Stimulated activated CD4-positive, alpha-beta T cell treated with anti-CD3 and anti-CD28 coated beads, Interleukin-1b, Interleukin-23, amount 100 ng/mL, for 24 hours (primary cell): ENCODE measurements at regions not wholly inside any gene's neighbourhood (a gene's known extent, or its start where the extent isn't known, plus 50 kb on each side); places are given as distances from the start of the nearest gene placed in this dataset.

Experiments used
- DNase-seq, 4 experiments: peaks; one replicate each; pipeline ENCODE4 v3.0.0-alpha.2; 2020; ENCODE audit warnings: low read depth in 4 of 4, low spot score in 1 of 4

DNA sequence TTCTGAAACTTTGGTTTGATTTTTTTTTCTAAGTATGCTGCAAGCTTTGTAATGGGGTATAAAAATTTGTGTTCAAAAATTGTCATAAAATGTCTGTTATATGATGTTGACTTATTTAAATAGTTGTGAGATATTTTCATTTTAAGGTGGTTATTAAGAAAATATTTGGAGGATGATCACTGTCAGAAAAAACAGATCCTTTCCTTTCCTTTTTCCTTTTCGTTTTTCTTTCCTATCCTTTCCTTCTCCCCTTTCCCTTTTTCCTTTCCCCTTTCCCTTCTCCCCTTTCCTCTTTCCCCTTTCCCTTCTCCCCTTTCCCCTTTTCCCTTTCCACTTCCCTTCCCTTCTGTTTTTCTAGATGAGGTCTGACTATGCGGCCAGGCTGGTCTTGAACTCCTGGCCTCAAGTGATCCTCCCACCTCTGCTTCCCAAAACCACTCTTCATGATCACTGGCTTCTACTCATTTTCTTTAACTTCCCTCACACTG lies 640.5 kb downstream of the PLCL1 start:
- no peak for DNase-seq

- DNase-seq: no peak
Measured at GRCh38 chr2:198441901-198442300, 637.5 kb downstream of the PLCL1 start.

- no peak for DNase-seq
Measured at GRCh38 chr2:198441246-198441645, 636.9 kb downstream of the PLCL1 start.

DNA sequence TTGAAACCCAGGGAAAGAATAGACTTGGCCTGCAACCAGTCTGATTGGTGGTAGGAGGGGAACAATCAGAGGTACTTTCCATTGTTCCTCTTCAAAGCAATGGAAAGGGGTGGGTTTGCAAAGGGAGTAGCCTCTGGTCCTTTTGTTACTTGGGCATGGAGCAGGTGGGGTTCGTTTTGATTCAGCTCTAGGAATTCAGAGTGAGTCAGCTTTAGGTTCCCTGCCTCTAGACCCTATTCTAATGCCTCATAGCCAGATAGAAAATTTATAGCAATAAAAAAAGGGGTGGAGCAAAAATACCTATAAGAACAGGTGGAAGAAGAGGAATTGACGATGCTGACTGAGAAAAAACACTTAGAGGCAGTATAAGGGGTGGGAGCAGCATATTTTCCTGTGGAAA lies 636.4 kb downstream of the PLCL1 start:
- no peak for DNase-seq

GRCh38 chr2:198438331-198438730 lies 633.9 kb downstream of the PLCL1 start:
- no peak for DNase-seq

- DNase-seq: no peak
Measured at GRCh38 chr2:198424112-198424511, 619.7 kb downstream of the PLCL1 start.

GRCh38 chr2:198417836-198418235 lies 613.4 kb downstream of the PLCL1 start:
- DNase-seq: no peak

- DNase-seq: no peak
Measured at GRCh38 chr2:198414976-198415375, 610.6 kb downstream of the PLCL1 start.

DNA sequence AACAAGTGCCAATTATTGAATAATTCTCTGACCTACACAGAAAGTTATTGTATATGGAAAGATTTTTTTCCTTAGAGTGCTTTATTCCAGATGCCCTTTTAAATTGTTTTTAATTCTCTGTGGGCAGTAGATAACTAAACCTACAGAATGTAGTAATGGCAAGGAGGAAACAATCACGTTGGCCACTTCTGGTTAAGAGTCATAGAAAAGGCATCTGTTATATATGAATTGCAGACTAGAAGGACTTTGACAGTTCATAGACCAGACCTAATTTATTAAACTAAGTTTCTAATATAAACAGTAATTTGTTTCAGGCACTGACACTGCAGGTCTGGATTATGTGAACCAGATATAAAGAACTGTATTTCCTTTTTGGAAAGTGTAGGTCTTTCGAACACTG lies 607.5 kb downstream of the PLCL1 start:
- DNase-seq: no peak

DNA sequence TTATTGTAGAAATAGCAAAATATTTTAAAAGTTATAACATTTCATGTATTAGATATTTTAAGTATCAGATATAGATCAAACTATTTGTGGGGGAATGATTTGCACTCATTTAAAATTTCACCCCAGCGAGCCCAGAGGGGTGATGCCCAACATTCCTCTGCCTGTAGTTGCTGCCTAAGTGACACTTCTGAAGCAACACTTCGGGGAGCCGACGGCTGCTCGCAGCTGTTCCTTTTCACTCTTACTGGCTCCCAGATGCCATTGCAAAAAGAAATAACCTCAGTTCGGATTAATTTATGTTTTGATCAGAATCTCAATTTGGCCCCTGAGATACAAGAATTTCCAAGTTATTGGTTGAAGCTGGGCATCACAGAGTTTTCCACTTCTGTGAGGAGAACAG lies 603.8 kb downstream of the PLCL1 start:
- no peak for DNase-seq

DNA sequence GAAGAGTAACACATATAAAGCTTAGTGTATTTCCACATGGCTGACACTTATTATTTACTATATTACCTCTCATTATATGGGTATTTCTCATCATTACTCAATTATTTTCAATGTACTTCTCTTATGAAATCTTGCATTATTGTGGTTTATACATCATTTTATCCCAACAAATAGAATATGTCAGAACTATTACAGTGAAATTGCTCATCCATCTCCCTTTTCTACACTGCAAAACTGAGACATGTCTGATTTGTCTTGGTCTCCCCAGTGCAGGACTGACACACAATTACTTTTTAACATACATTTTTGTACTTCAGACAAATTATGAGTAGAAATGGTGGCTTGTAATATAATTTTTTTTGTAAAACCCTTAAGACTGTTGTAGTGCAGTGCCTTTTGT lies 600.9 kb downstream of the PLCL1 start:
- DNase-seq: no peak

GRCh38 chr2:198401644-198402043 lies 597.3 kb downstream of the PLCL1 start:
- no peak for DNase-seq

DNA sequence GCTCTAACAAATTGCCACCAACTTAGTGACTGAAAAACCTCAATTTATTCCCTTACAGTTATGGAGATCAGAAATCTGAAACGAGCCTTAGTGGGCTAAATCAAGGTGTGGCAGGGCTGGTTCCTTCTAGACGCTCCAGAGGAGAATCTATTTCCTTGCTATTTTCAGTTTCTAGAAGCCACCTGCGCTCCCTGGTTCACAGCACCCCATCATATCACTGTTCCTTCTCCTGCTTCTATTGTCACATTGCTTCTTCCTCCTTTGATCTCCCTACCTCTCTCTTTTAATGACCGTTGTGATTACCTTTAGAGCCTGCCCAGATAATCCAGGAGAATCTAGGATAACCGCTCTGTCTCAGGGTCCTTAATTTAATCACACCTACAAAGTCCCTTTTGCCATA lies 596.6 kb downstream of the PLCL1 start:
- no peak for DNase-seq

DNA sequence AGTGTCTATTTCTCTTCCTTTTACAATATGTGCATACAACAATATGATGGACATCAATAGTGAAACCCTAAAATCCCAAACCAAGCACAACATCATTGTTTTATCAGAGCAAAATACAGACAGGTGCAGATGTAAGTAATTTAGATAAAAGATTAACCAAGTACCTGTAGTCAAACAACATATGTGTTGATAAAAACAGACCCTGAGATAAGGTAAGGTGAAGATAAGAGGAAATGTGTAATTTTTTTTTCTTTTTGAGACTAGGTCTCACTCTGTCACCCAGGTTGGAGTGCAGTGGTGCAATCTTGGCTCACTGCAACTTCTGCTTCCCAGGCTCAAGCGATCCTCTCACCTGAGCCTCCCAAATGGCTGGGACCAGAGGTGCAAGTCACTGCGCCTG lies 589.8 kb downstream of the PLCL1 start:
- no peak for DNase-seq

DNA sequence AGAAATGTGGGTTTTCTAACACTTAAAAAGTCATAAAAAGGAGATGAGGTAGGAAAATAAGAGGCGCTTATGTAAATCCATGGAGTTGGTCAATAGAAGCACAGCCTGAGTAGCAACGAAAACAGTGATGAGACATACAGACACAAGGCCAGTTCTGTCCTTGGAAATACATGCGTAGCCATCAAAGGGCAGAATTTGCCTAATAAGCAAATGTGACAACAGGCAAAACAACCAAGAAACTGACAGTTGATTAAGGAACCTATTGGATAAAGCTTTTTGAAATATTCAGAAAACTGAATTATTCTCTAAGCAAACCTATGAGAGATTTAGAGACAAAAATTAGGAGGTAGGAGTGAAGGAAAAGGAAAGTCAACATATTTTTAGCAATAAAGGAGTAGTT lies 586.3 kb downstream of the PLCL1 start:
- no peak for DNase-seq

DNA sequence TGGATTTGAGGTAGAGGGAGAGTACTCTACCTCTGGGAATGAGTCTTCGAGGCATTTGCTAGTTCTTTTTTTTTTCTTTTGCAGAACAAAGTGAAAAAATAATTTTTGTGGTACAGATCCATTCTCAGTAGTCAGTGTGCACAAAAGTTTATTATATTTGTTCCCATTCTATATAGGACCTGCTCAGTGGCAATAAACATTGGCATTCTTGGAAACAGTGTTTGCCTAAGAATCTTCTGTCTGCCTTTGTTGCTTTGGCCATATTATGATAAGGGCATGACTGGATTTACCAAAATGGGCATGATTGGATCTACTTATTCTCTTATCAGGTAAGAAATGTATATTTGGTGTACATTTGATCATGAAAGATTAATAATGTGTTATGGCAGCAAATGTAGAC lies 583.3 kb downstream of the PLCL1 start:
- DNase-seq: no peak

DNA sequence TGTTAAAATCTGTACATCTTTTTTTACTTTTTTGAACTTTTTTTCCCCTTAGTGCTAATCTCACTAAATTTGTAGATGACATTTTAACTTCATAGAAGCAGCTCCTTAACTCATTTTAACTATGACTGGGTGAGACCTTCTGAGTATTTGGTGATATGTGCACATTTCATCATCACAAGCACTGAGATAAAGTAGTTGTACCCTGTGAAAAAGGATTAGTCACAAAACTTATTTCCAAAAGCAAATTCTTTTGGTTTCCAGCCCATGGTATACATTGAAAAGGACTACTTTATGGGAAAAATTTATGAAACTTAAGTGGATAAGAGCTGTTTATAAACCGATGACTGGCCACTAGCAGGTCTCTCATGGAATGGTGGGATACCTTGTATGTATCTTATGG lies 581.5 kb downstream of the PLCL1 start:
- no peak for DNase-seq

DNA sequence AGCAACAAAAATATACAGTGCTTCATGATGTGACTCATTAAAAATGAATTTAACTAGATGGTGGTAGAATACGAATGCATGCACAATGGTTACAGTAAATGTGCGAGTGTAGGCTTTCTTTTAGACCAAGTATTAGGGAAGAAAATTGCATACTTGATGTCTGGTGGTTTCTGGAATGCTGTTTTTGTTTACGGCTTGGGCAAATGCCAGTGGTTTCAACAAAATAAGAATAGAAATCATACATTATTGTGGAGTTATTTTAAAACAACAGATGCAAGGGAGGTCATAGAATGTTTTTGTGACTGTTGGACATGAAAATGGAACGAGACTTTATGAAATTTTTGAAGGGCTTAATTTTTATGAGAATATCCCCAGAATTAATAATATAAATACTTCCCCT lies 580.9 kb downstream of the PLCL1 start:
- DNase-seq: no peak

GRCh38 chr2:198383392-198383791 lies 579.0 kb downstream of the PLCL1 start:
- no peak for DNase-seq

GRCh38 chr2:198382811-198383210 lies 578.4 kb downstream of the PLCL1 start:
- no peak for DNase-seq

DNA sequence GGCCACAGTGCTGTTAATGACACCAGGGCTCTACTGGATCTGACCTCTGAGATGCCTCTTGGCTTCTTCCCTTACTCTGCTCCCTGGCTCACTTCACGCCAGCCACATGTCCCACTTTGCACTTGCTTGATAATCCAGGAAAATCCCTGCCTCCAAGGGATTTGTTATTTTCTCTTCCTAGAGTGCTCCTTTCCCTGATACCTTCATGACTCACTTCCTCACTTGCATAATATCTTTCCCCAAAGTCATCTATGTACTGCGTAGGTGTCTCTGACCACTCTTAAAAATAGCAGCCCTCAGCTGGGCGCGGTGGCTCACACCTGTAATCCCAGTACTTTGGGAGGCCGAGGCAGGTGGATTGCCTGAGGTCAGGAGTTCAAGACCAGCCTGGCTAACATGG lies 572.3 kb downstream of the PLCL1 start:
- no peak for DNase-seq

GRCh38 chr2:198375083-198375410 lies 570.7 kb downstream of the PLCL1 start:
- no peak for DNase-seq

GRCh38 chr2:198374375-198375082 lies 570.1 kb downstream of the PLCL1 start:
- peak in 1 of 4 experiments; percentile 20 for DNase-seq
